CD4-positive, alpha-beta T cell (primary cell): ENCODE measurements at regions not wholly inside any gene's neighbourhood (a gene's known extent, or its start where the extent isn't known, plus 50 kb on each side); places are given as distances from the start of the nearest gene placed in this dataset.

Source experiments
- ATAC-seq: fragments of 200-7000 bp; cut with Tn5 transposase; one replicate; pipeline ENCODE4 v1.10.0; 2022; ENCODE audit warnings: mild to moderate bottlenecking; ENCODE audit not compliant: poor library complexity
- CTCF ChIA-PET: fragments of 350-600 bp; sonication (Branson Sonifier 250); formaldehyde crosslinking; loops from one replicate; lab custom pipeline; 2021; ENCODE audit warnings: antibody characterized with exemption, inconsistent platforms; lab: Charles Lee
- POLR2A ChIA-PET: fragments of 350-600 bp; sonication (Branson Sonifier 250); formaldehyde crosslinking; loops from one replicate; lab custom pipeline; 2021; ENCODE audit warnings: antibody characterized with exemption, inconsistent platforms; lab: Charles Lee
- DNase-seq, 14 experiments: peaks; one replicate each; pipeline ENCODE4 v3.0.0-alpha.2; 2013 to 2020; ENCODE audit warnings: mixed read lengths in 2 of 14
- H3K27ac ChIP-seq, 2 donors: one replicate each; pipeline versions ENCODE4 v1.5.1 to v1.7.0; 2013; ENCODE audit warnings: low read length in 2 of 2, low read depth in 1 of 2, mild to moderate bottlenecking in 1 of 2
- H3K27me3 ChIP-seq, 2 experiments: 1 replicate in 1 of 2; 2 replicates in 1 of 2; pipeline versions ENCODE4 v1.6.1 to v1.7.0; 2013; ENCODE audit warnings: low read length in 2 of 2, control low read depth in 1 of 2, mild to moderate bottlenecking in 1 of 2, moderate library complexity in 1 of 2; ENCODE audit not compliant: insufficient read depth in 2 of 2, control insufficient read depth in 1 of 2
- H3K36me3 ChIP-seq: one replicate; pipeline ENCODE4 v1.6.1; 2013; ENCODE audit warnings: low read length, control low read depth; ENCODE audit not compliant: insufficient read depth
- H3K4me1 ChIP-seq: one replicate; pipeline ENCODE4 v1.6.1; 2013; ENCODE audit warnings: low read length, control low read depth; ENCODE audit not compliant: insufficient read depth
- H3K4me3 ChIP-seq: one replicate; pipeline ENCODE4 v1.5.1; 2013; ENCODE audit warnings: mild to moderate bottlenecking, low read length, moderate library complexity
- H3K9me3 ChIP-seq, 2 experiments: 1 replicate in 1 of 2; 2 replicates in 1 of 2; pipeline versions ENCODE4 v1.6.1 to v1.7.0; 2013; ENCODE audit warnings: low read length in 2 of 2, mild to moderate bottlenecking in 2 of 2, control low read depth in 1 of 2, moderate library complexity in 1 of 2; ENCODE audit not compliant: control insufficient read depth in 1 of 2, insufficient read depth in 1 of 2
- H3K27ac Mint-ChIP-seq: one replicate; pipeline ENCODE4 v1.8.0; 2020; ENCODE audit warnings: mixed read lengths
- H3K27me3 Mint-ChIP-seq: one replicate; pipeline ENCODE4 v1.8.0; 2021; ENCODE audit warnings: mixed read lengths
- H3K36me3 Mint-ChIP-seq: one replicate; pipeline ENCODE4 v1.8.0; 2021; ENCODE audit warnings: low read depth, mixed read lengths
- H3K4me1 Mint-ChIP-seq: one replicate; pipeline ENCODE4 v1.8.0; 2021; ENCODE audit warnings: low read depth, mixed read lengths
- H3K4me3 Mint-ChIP-seq: one replicate; pipeline ENCODE4 v1.8.0; 2020; ENCODE audit warnings: mild to moderate bottlenecking, mixed read lengths
- H3K9me3 Mint-ChIP-seq: one replicate; pipeline ENCODE4 v1.8.0; 2020; ENCODE audit warnings: mixed read lengths
- intact Hi-C, 2 experiments: fragments of 100-400 bp; cut with DNase I in 1 of 2; cut with micrococcal nuclease in 1 of 2; formaldehyde crosslinking; loops; one replicate each; pipeline versions ENCODE4 v1.15.1 to v1.9.0; 2023 to 2025; cut with DNase I, micrococcal nuclease
- TF ChIP-seq, protein P1 (sequence below): fragments of 200-600 bp; IDR thresholded peaks from one replicate; pipeline ENCODE4 v1.8.0; 2022; ENCODE audit warnings: antibody characterized with exemption, mild to moderate bottlenecking

DNA sequence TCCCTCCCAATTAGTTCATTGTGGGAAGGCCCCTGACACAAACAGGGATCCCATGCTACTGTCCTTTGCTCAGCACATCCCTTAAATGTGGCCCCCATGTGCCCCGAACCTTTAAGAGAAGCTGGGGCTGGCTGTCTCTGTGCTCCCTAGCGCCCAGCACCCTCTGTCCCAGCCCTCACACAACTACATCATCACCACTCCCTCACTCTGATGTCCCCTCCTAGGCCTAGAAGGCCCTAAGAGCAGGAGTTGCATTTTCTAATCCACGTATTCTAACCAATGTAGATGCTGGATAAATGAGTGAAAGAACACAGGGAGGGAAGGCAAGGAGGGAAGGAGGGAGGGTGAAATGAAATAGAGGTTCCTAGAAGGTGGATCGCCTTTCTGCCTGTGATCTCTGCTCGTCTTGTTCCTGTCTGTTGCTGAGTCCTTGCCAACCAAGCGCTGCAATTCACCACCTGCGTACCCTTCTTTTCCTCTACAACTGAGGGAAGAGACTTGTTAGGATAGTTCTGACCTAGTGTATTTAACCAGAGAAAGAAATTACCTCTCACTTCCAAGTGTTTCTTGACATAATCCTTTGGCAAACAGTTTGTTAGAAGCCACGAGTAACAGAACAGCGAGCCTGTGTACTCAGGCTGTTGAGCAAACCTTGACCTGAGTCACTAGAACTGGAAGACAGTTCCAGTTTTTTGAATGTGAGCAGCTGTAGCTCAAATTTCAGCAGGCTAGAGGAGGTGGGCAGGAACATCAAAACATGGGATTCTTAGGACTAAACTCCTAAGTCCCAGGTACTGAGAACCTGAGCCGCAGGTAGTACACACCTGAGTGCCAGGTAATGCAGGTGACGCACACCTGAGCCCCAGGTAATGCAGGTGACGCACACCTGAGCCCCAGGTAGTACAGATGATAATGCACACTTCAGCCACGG lies 181.5 kb upstream of the ID2 start:
- no peak overlapping the region for H3K27ac Mint-ChIP-seq
- DNase-seq, result no peak
- no peak overlapping the region for H3K4me3 ChIP-seq
- no peaks in the 10 kb centered on the region for H3K9me3 Mint-ChIP-seq
- H3K4me1 ChIP-seq, result peaks cover 4% of the 10 kb centered on the region
- no peaks in the 10 kb centered on the region for H3K9me3 ChIP-seq
- no peaks in the 10 kb centered on the region for H3K36me3 Mint-ChIP-seq
- ChIA-PET CTCF (no interaction called here), POLR2A (no interaction called here)
- intact Hi-C loops, result no loop called here
- no peak for ATAC-seq
- H3K4me3 Mint-ChIP-seq, result no peak overlapping the region
- H3K27me3 Mint-ChIP-seq, result no peaks in the 10 kb centered on the region
- H3K27me3 ChIP-seq, result no peaks in the 10 kb centered on the region
- no peaks in the 10 kb centered on the region for H3K4me1 Mint-ChIP-seq
- TF ChIP-seq, protein P1, sequence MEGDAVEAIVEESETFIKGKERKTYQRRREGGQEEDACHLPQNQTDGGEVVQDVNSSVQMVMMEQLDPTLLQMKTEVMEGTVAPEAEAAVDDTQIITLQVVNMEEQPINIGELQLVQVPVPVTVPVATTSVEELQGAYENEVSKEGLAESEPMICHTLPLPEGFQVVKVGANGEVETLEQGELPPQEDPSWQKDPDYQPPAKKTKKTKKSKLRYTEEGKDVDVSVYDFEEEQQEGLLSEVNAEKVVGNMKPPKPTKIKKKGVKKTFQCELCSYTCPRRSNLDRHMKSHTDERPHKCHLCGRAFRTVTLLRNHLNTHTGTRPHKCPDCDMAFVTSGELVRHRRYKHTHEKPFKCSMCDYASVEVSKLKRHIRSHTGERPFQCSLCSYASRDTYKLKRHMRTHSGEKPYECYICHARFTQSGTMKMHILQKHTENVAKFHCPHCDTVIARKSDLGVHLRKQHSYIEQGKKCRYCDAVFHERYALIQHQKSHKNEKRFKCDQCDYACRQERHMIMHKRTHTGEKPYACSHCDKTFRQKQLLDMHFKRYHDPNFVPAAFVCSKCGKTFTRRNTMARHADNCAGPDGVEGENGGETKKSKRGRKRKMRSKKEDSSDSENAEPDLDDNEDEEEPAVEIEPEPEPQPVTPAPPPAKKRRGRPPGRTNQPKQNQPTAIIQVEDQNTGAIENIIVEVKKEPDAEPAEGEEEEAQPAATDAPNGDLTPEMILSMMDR, result no peak
- H3K27ac ChIP-seq, result no peak overlapping the region
- H3K36me3 ChIP-seq, result no peaks in the 10 kb centered on the region

DNA sequence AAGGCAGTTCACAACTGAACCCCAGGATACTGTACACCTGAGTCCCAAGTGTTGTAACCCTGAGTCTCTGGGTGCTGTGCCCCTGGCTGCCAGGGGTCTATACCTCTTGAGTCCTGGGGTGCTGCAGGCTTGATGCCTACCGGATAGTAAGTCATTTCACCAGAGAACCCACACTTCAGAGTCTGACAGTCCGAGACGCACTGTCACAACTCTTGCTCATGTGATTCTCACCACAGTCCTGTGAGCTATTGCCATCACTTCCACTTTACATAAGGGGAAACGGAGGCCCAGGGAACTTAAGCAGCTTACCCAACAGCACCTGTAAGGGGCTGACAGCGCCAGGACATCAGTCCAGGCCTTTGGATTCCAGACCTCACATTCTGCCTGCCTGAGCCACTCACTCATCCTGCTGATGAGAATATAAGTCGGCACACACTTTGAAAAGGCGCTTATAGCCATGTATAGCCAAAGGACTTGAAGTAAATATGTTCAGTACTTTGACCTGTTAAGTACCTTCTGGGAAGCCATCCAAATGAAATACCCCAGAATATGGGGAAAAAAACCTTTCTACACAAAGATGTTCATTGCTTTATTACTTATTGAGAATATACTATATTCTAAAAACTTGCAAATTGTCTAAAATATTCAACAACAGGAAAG lies 180.7 kb upstream of the ID2 start:
- CTCF ChIA-PET, result no interaction called here
- peaks cover 4% of the 10 kb centered on the region for H3K4me1 ChIP-seq
- peak in 1 of 14 experiments; percentile 22 for DNase-seq

DNA sequence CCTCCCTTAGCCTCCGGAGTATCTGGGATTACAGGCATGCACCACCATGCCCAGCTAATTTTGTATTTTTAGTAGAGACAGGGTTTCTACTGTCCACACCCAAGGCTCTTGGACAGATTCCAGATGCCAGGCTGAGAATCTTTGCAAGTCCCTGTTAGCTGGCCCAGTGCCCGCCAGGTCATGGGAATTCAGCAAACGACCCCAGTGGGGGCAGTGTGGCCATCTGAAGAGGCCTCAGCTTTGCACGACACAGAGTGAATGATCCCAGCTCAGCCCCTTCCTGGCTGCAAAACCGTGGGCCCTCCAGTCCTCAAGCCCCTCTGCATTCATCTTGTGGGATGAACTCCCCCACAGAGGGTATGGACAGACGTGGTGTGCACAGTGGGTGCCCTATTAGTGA lies 179.5 kb upstream of the ID2 start:
- no peak overlapping the region for H3K4me3 Mint-ChIP-seq
- H3K4me3 ChIP-seq, result no peak overlapping the region
- CTCF ChIA-PET, result no interaction called here
- H3K9me3 Mint-ChIP-seq, result no peaks in the 10 kb centered on the region
- no peak for DNase-seq
- ATAC-seq, result no peak
- no peaks in the 10 kb centered on the region for H3K9me3 ChIP-seq
- H3K27ac Mint-ChIP-seq, result no peak overlapping the region
- TF ChIP-seq, protein P1, result no peak
- peaks cover 4% of the 10 kb centered on the region for H3K4me1 ChIP-seq
- no peaks in the 10 kb centered on the region for H3K36me3 Mint-ChIP-seq
- POLR2A ChIA-PET, result no interaction called here
- H3K4me1 Mint-ChIP-seq, result no peaks in the 10 kb centered on the region
- intact Hi-C loops, result no loop called here
- H3K27ac ChIP-seq, result no peak overlapping the region
- no peaks in the 10 kb centered on the region for H3K27me3 ChIP-seq
- no peaks in the 10 kb centered on the region for H3K27me3 Mint-ChIP-seq
- H3K36me3 ChIP-seq, result no peaks in the 10 kb centered on the region

More for the DNA sequence above, 180.7 kb upstream of the ID2 start:
- Histone ChIP-seq H3K27ac (no peak overlapping the region), H3K27me3 (no peaks in the 10 kb centered on the region), H3K36me3 (no peaks in the 10 kb centered on the region), H3K4me3 (no peak overlapping the region), H3K9me3 (no peaks in the 10 kb centered on the region)
- POLR2A ChIA-PET, result no interaction called here
- intact Hi-C loops, result no loop called here
- no peaks in the 10 kb centered on the region for H3K27me3 Mint-ChIP-seq
- TF ChIP-seq, protein P1, result no peak
- H3K27ac Mint-ChIP-seq, result no peak overlapping the region
- ATAC-seq, result no peak
- H3K9me3 Mint-ChIP-seq, result no peaks in the 10 kb centered on the region
- H3K4me1 Mint-ChIP-seq, result no peaks in the 10 kb centered on the region
- H3K36me3 Mint-ChIP-seq, result no peaks in the 10 kb centered on the region
- H3K4me3 Mint-ChIP-seq, result no peak overlapping the region
